ENCODE measurements at regions not wholly inside any gene's neighbourhood (a gene's known extent, or its start where the extent isn't known, plus 50 kb on each side); places are given as distances from the start of the nearest gene placed in this dataset.

DNA sequence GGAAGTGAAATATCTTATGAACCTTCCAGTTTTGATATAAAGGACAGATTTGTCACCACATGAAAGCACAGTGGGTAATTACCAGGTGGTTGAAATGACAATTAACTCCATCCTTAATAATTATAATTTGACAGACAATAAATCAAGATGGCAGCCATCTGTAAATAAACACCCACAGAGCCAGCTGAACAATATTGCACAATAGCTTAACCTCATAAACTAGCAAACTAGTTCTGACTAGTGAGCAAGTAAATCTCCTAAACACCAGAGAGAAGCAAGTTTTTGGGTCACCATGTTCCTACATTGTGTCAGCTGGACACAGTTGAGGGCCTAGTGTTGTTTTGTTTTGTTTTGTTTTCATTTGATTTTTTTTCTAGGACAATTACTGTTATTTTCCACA, 577.4 kb downstream of the ACTL7B start:
- no peaks in the 10 kb centered on the region for H3K36me3 ChIP-seq (replicated peaks in 1 of 2; ENCODE audit: control insufficient read depth in 1 of 2, insufficient read depth in 2 of 2, low read length in 2 of 2)
- no peaks in the 10 kb centered on the region for H3K9me3 ChIP-seq (ENCODE audit: low read length)
- intact Hi-C loops (cut with micrococcal nuclease; ENCODE audit: unreplicated experiment), result no loop called here
- TF ChIP-seq KLF15 (CRISPR knock-in tag; IDR thresholded peaks at IDR 0.05; ENCODE audit: borderline replicate concordance) (no peak), ZNF143 (CRISPR knock-in tag; IDR thresholded peaks at IDR 0.05) (no peak), CEBPB (IDR thresholded peaks at IDR 0.05; ENCODE audit: borderline replicate concordance, low read depth, low read length) (peak; percentile 75)
- H2AFZ ChIP-seq (ENCODE audit: low read length), result no peak overlapping the region
- no TSS peak for BruUV-seq (replicated peaks)
- H3K4me1 ChIP-seq (ENCODE audit: insufficient read depth, low read length), result no peaks in the 10 kb centered on the region
- H3K9ac ChIP-seq (ENCODE audit: insufficient read depth, low read depth, low read length), result no peak overlapping the region
- H3K27ac ChIP-seq (ENCODE audit: extremely low read length, insufficient read depth, low read length), result no peak overlapping the region
- CTCF ChIA-PET (ENCODE audit: low intra/inter-chr PET ratio, low total read pairs), result no interaction called here
- POLR2A ChIA-PET, result no interaction called here
- FAIRE-seq, result no peak
- ATAC-seq, result no peak
- H3K4me3 ChIP-seq (replicated peaks in 1 of 3; ENCODE audit: insufficient read depth in 1 of 3, low read depth in 2 of 3, low read length in 3 of 3), result no peak overlapping the region
- no peaks in the 10 kb centered on the region for H3K79me2 ChIP-seq (ENCODE audit: insufficient read depth, low read length)
- no peak for DNase-seq (ENCODE audit: low spot score)
- no peaks in the 10 kb centered on the region for H4K20me1 ChIP-seq (ENCODE audit: insufficient read depth, low read length)
- in situ Hi-C loops (cut with HindIII; ENCODE audit: extremely low pct_ligation_motif_present, low pct_unique_long_range_greater_than_20kb), result loop anchor here (10.0 kb wide), 1 partner anchor 804 kb away; no protein-coding TSS in a partner anchor
- no peak overlapping the region for H3K4me2 ChIP-seq (ENCODE audit: low read depth, low read length)
- H3K27me3 ChIP-seq (ENCODE audit: control insufficient read depth in 1 of 2, insufficient read depth in 2 of 2, low read length in 2 of 2), result no peaks in the 10 kb centered on the region

GRCh38 chr9:108277216-108277615, 578.6 kb downstream of the ACTL7B start:
- H3K36me3 ChIP-seq (replicated peaks in 1 of 2; ENCODE audit: control insufficient read depth in 1 of 2, insufficient read depth in 2 of 2, low read length in 2 of 2), result no peaks in the 10 kb centered on the region
- ChIA-PET CTCF (ENCODE audit: low intra/inter-chr PET ratio, low total read pairs) (no interaction called here), POLR2A (no interaction called here)
- intact Hi-C loops (cut with micrococcal nuclease; ENCODE audit: unreplicated experiment) (no loop called here), in situ Hi-C loops (cut with HindIII; ENCODE audit: extremely low pct_ligation_motif_present, low pct_unique_long_range_greater_than_20kb) (loop anchor here (10.0 kb wide), 1 partner anchor 802 kb away; no protein-coding TSS in a partner anchor)
- peaks cover 3% of the 10 kb centered on the region for H3K4me1 ChIP-seq (ENCODE audit: insufficient read depth, low read length)
- no peaks in the 10 kb centered on the region for H3K79me2 ChIP-seq (ENCODE audit: insufficient read depth, low read length)
- H2AFZ ChIP-seq (ENCODE audit: low read length), result no peak overlapping the region
- H4K20me1 ChIP-seq (ENCODE audit: insufficient read depth, low read length), result no peaks in the 10 kb centered on the region
- H3K9me3 ChIP-seq (ENCODE audit: low read length), result no peaks in the 10 kb centered on the region
- DNase-seq (ENCODE audit: low spot score) (no peak), ATAC-seq (no peak), FAIRE-seq (no peak)
- TF ChIP-seq ELK4 (CRISPR knock-in tag; IDR thresholded peaks at IDR 0.05; ENCODE audit: borderline replicate concordance) (no peak), SOX5 (CRISPR knock-in tag; IDR thresholded peaks at IDR 0.05; ENCODE audit: borderline replicate concordance) (no peak), ZFP41 (CRISPR knock-in tag; IDR thresholded peaks at IDR 0.05; ENCODE audit: borderline replicate concordance) (no peak), ZNF510 (CRISPR knock-in tag; IDR thresholded peaks at IDR 0.05; ENCODE audit: low read depth) (no peak), ZNF225 (CRISPR knock-in tag; IDR thresholded peaks at IDR 0.05) (no peak)
- TF ChIP-seq, protein P1, sequence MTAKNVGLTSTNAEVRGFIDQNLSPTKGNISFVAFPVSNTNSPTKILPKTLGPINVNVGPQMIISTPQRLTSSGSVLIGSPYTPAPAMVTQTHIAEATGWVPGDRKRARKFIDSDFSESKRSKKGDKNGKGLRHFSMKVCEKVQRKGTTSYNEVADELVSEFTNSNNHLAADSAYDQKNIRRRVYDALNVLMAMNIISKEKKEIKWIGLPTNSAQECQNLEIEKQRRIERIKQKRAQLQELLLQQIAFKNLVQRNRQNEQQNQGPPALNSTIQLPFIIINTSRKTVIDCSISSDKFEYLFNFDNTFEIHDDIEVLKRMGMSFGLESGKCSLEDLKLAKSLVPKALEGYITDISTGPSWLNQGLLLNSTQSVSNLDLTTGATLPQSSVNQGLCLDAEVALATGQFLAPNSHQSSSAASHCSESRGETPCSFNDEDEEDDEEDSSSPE (CRISPR knock-in tag; IDR thresholded peaks at IDR 0.05), result no peak
- TF ChIP-seq, protein P2, sequence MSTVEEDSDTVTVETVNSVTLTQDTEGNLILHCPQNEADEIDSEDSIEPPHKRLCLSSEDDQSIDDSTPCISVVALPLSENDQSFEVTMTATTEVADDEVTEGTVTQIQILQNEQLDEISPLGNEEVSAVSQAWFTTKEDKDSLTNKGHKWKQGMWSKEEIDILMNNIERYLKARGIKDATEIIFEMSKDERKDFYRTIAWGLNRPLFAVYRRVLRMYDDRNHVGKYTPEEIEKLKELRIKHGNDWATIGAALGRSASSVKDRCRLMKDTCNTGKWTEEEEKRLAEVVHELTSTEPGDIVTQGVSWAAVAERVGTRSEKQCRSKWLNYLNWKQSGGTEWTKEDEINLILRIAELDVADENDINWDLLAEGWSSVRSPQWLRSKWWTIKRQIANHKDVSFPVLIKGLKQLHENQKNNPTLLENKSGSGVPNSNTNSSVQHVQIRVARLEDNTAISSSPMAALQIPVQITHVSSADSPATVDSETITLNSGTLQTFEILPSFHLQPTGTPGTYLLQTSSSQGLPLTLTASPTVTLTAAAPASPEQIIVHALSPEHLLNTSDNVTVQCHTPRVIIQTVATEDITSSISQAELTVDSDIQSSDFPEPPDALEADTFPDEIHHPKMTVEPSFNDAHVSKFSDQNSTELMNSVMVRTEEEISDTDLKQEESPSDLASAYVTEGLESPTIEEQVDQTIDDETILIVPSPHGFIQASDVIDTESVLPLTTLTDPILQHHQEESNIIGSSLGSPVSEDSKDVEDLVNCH (CRISPR knock-in tag; IDR thresholded peaks at IDR 0.05), result no peak
- H3K4me2 ChIP-seq (ENCODE audit: low read depth, low read length), result no peak overlapping the region
- no TSS peak for BruUV-seq (replicated peaks)
- no peak overlapping the region for H3K4me3 ChIP-seq (replicated peaks in 1 of 3; ENCODE audit: insufficient read depth in 1 of 3, low read depth in 2 of 3, low read length in 3 of 3)
- no peak overlapping the region for H3K27ac ChIP-seq (ENCODE audit: extremely low read length, insufficient read depth, low read length)
- H3K9ac ChIP-seq (ENCODE audit: insufficient read depth, low read depth, low read length), result no peak overlapping the region
- no peaks in the 10 kb centered on the region for H3K27me3 ChIP-seq (ENCODE audit: control insufficient read depth in 1 of 2, insufficient read depth in 2 of 2, low read length in 2 of 2)

Data from HepG2 (cell line).